MCF 10A (cell line): ENCODE measurements at regions not wholly inside any gene's neighbourhood (a gene's known extent, or its start where the extent isn't known, plus 50 kb on each side); places are given as distances from the start of the nearest gene placed in this dataset.

Experiments used
- BruUV-seq: library from RNA; stranded (reverse); fragments of 400-500 nt; replicated peaks from 2 replicates; lab custom pipeline; 2021; lab: Mats Ljungman, UMichigan
- CTCF ChIA-PET: fragments of 300-600 bp; sonication (Branson Sonifier 250); formaldehyde crosslinking; extraction: SDS; loops from one replicate; lab custom pipeline; 2021; ENCODE audit warnings: antibody characterized with exemption, inconsistent platforms; lab: Yijun Ruan, JAX
- POLR2A ChIA-PET: fragments of 300-600, 350-650 bp; sonication (Branson Sonifier 250); formaldehyde crosslinking; extraction: SDS; loops from one replicate; lab custom pipeline; 2020; ENCODE audit warnings: antibody characterized with exemption, inconsistent platforms; lab: Yijun Ruan, JAX
- DNase-seq: peaks from one replicate; pipeline ENCODE4 v3.0.0-alpha.2; 2018; ENCODE audit not compliant: unreplicated experiment
- H3K27ac Mint-ChIP-seq: one replicate; pipeline ENCODE4 v1.8.0; 2022; ENCODE audit warnings: mild to moderate bottlenecking, low read depth, mixed read lengths; ENCODE audit not compliant: unreplicated experiment
- H3K27me3 Mint-ChIP-seq: one replicate; pipeline ENCODE4 v1.8.0; 2022; ENCODE audit warnings: mixed read lengths; ENCODE audit not compliant: insufficient read depth, unreplicated experiment
- H3K36me3 Mint-ChIP-seq: one replicate; pipeline ENCODE4 v1.8.0; 2022; ENCODE audit warnings: mild to moderate bottlenecking, moderate library complexity, mixed read lengths; ENCODE audit not compliant: insufficient read depth, unreplicated experiment
- H3K4me1 Mint-ChIP-seq: one replicate; pipeline ENCODE4 v1.8.0; 2022; ENCODE audit warnings: mixed read lengths; ENCODE audit not compliant: insufficient read depth, unreplicated experiment
- H3K4me3 Mint-ChIP-seq: one replicate; pipeline ENCODE4 v1.8.0; 2022; ENCODE audit warnings: mild to moderate bottlenecking, moderate library complexity, mixed read lengths; ENCODE audit not compliant: unreplicated experiment
- H3K9me3 Mint-ChIP-seq: one replicate; pipeline ENCODE4 v1.8.0; 2022; ENCODE audit warnings: mixed read lengths; ENCODE audit not compliant: unreplicated experiment
- intact Hi-C: fragments of 100-400 bp; cut with micrococcal nuclease; formaldehyde crosslinking; loops from 2 replicates; pipeline ENCODE4 v1.14.1; 2022
- TF ChIP-seq, protein P1 (sequence below): fragments of 200-600 bp; IDR thresholded peaks from one replicate; pipeline ENCODE4 v1.8.0; 2022; ENCODE audit warnings: antibody characterized with exemption, mild to moderate bottlenecking; ENCODE audit not compliant: unreplicated experiment

DNA sequence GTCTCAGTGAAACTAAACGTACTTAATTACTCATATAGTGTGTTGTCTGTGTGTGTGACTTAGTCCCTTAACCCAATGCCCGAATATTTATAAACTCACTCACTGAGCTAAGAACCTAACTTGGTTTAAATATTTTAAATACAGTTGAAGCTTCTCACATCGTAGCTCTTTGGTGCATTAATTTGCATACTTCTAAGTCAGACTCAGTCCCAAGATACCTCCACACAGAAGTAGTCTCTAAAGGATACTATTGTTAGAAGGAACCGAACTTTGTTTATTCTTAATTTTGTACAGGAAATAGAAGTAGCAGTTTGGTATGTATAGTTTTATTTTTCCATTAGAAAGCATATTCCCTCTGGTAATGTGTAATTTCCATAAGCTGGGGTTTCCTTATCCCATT is 54.0 kb upstream of the NKAP start:
- CTCF ChIA-PET = interaction anchor here (0.6 kb wide), 1 partner anchor 308 kb away, joined by 3 read pairs; no protein-coding TSS in a partner anchor
- Mint-ChIP-seq H3K4me1 (no peaks in the 10 kb centered on the region), H3K27me3 (peaks cover 85% of the 10 kb centered on the region), H3K27ac (no peak overlapping the region), H3K36me3 (no peaks in the 10 kb centered on the region), H3K4me3 (no peak overlapping the region), H3K9me3 (no peaks in the 10 kb centered on the region)
- BruUV-seq = no TSS peak
- DNase-seq = no peak
- TF ChIP-seq, protein P1, sequence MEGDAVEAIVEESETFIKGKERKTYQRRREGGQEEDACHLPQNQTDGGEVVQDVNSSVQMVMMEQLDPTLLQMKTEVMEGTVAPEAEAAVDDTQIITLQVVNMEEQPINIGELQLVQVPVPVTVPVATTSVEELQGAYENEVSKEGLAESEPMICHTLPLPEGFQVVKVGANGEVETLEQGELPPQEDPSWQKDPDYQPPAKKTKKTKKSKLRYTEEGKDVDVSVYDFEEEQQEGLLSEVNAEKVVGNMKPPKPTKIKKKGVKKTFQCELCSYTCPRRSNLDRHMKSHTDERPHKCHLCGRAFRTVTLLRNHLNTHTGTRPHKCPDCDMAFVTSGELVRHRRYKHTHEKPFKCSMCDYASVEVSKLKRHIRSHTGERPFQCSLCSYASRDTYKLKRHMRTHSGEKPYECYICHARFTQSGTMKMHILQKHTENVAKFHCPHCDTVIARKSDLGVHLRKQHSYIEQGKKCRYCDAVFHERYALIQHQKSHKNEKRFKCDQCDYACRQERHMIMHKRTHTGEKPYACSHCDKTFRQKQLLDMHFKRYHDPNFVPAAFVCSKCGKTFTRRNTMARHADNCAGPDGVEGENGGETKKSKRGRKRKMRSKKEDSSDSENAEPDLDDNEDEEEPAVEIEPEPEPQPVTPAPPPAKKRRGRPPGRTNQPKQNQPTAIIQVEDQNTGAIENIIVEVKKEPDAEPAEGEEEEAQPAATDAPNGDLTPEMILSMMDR = no peak
- intact Hi-C loops = no loop called here
- POLR2A ChIA-PET = no interaction called here

DNA sequence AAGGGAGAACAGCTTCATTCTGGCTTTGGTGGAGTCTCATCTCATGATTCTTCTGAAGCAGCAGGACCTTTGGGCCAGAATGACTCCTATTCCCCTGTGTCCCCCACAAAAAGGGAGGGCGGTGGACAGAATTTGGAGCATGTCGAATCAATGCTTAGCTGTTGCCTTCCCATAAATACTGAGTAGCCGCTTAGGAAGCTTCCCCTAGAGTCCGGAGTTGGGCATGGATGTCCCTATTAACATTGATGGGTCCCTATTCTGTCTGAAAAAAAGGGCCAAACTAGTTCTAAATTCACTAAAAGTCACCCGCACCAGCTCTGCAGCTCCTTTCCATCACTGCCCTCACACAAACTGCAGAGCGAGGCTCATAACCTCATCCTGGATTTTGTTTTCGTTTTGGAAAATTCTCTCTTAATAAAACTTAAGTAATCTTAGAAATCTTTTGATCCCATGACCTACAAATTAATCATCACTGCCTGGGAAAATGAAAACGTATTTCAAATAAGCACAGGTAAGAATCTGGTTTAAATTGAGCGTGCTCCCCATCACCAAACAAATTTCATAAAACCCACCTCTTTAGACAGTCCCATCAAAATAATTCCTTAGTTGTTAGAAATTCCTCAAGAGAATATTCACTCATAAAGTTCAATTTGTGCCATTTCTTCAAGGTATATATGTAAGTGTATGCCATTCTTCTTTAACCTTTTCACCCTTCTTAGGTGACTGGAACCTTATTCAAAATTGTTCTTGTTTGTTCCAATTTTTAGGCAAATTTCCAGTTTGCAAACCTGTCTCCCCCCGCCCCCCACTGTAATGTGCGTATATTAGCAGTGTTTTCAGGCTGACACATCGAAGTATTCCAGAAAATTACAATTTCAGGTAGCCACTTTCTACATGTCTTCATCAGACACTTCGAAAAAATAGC is 53.3 kb upstream of the NKAP start:
- DNase-seq = no peak
- TF ChIP-seq, protein P1 = no peak
- Mint-ChIP-seq H3K4me1 (no peaks in the 10 kb centered on the region), H3K9me3 (no peaks in the 10 kb centered on the region), H3K27me3 (peaks cover 86% of the 10 kb centered on the region), H3K4me3 (no peak overlapping the region), H3K36me3 (peaks cover under 1% of the 10 kb centered on the region), H3K27ac (no peak overlapping the region)
- CTCF ChIA-PET = no interaction called here
- BruUV-seq = no TSS peak
- POLR2A ChIA-PET = no interaction called here
- intact Hi-C loops = no loop called here

DNA sequence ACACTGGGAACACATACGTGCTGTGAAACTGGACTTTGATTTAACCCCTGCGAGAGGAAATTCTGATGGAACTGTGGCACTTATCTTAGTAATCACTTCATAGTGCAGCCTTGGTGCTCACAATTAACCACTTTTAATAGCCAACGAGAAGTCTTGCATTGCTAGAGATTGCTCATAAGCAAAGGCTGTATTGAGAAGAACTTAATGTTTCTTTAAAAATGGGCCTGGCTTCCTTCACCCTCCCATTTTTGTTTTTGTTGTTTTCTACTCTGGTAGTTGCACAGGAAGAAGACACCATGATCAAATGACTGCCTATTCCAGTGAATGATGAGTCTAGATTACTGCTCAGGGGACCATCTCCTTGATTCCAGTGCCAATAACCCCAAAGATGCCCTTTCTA is 52.5 kb upstream of the NKAP start:
- peaks cover 5% of the 10 kb centered on the region for H3K36me3 Mint-ChIP-seq
- H3K9me3 Mint-ChIP-seq = no peaks in the 10 kb centered on the region
- peaks cover 89% of the 10 kb centered on the region for H3K27me3 Mint-ChIP-seq
- intact Hi-C loops = no loop called here
- H3K4me1 Mint-ChIP-seq = no peaks in the 10 kb centered on the region
- DNase-seq = no peak
- TF ChIP-seq, protein P1 = no peak
- ChIA-PET CTCF (no interaction called here), POLR2A (no interaction called here)
- H3K27ac Mint-ChIP-seq = no peak overlapping the region
- no peak overlapping the region for H3K4me3 Mint-ChIP-seq
- no TSS peak for BruUV-seq
